Thymus (tissue), 11 donors: ENCODE measurements at regions not wholly inside any gene's neighbourhood (a gene's known extent, or its start where the extent isn't known, plus 50 kb on each side); places are given as distances from the start of the nearest gene placed in this dataset.

Experiments
- DNase-seq, 9 donors: peaks; one replicate each; pipeline ENCODE4 v3.0.0-alpha.2; 2013; ENCODE audit warnings: low spot score in 9 of 9, low read depth in 6 of 9, missing footprints in 1 of 9
- H3K27ac ChIP-seq, 2 donors: one replicate each; pipeline ENCODE4 v1.5.1; 2013; ENCODE audit warnings: control low read depth in 1 of 2, low read depth in 1 of 2, low read length in 1 of 2, mild to moderate bottlenecking in 1 of 2, moderate library complexity in 1 of 2
- H3K27me3 ChIP-seq, 2 donors: one replicate each; pipeline ENCODE4 v1.5.1; 2013; ENCODE audit warnings: low read length in 1 of 2; ENCODE audit not compliant: control insufficient read depth in 2 of 2, insufficient read depth in 1 of 2
- H3K36me3 ChIP-seq, 2 donors: one replicate each; pipeline ENCODE4 v1.5.1; 2013; ENCODE audit warnings: low read length in 1 of 2, mild to moderate bottlenecking in 1 of 2, moderate library complexity in 1 of 2; ENCODE audit not compliant: control insufficient read depth in 2 of 2, insufficient read depth in 2 of 2
- H3K4me1 ChIP-seq, 2 donors: one replicate each; pipeline ENCODE4 v1.5.1; 2013; ENCODE audit warnings: low read length in 2 of 2; ENCODE audit not compliant: control insufficient read depth in 2 of 2, insufficient read depth in 2 of 2
- H3K4me3 ChIP-seq, 2 donors: one replicate each; pipeline ENCODE4 v1.5.1; 2013; ENCODE audit warnings: low read length in 2 of 2, control low read depth in 1 of 2, mild to moderate bottlenecking in 1 of 2
- H3K9me3 ChIP-seq, 2 donors: one replicate each; pipeline ENCODE4 v1.5.1; 2013; ENCODE audit warnings: low read length in 1 of 2, mild to moderate bottlenecking in 1 of 2; ENCODE audit not compliant: control insufficient read depth in 2 of 2, insufficient read depth in 1 of 2
- WGBS: extraction: QIAGEN DNeasy Blood & Tissue Kit; methylation state at CpG from one replicate; pipeline ENCODE4 v1.1.7; 2013; 5-methylcytosine and 5-hydroxymethylcytosine counted together
- donor health status: healthy.

GRCh38 chr5:135217669-135218485 is 181.2 kb downstream of the MACROH2A1 start:
- WGBS = 92% methylated on average over 11 of the region's 11 CpGs
- Histone ChIP-seq H3K9me3 (no peaks in the 10 kb centered on the region), H3K27me3 (no peaks in the 10 kb centered on the region), H3K4me1 (no peaks in the 10 kb centered on the region), H3K27ac (no peak overlapping the region), H3K36me3 (no peaks in the 10 kb centered on the region), H3K4me3 (no peak overlapping the region)
- no peak for DNase-seq

GRCh38 chr5:135216471-135217343 is 182.3 kb downstream of the MACROH2A1 start:
- Histone ChIP-seq H3K4me1 (no peaks in the 10 kb centered on the region), H3K36me3 (no peaks in the 10 kb centered on the region), H3K27ac (no peak overlapping the region), H3K4me3 (no peak overlapping the region), H3K9me3 (no peaks in the 10 kb centered on the region), H3K27me3 (no peaks in the 10 kb centered on the region)
- DNase-seq = no peak

- DNase-seq = no peak
- H3K27me3 ChIP-seq = no peaks in the 10 kb centered on the region
- no peaks in the 10 kb centered on the region for H3K9me3 ChIP-seq
These were observed 181.8 kb upstream of the PITX1 start for GRCh38 chr5:135215617-135216470.

GRCh38 chr5:135214897-135215616 is 181.0 kb upstream of the PITX1 start:
- WGBS = 45% methylated on average over 7 of the region's 7 CpGs
- H3K4me3 ChIP-seq = no peak overlapping the region
- no peak overlapping the region for H3K27ac ChIP-seq
- H3K9me3 ChIP-seq = no peaks in the 10 kb centered on the region
- no peaks in the 10 kb centered on the region for H3K4me1 ChIP-seq
- no peaks in the 10 kb centered on the region for H3K27me3 ChIP-seq
- DNase-seq = no peak
- no peaks in the 10 kb centered on the region for H3K36me3 ChIP-seq

More at GRCh38 chr5:135215617-135216470, 181.8 kb upstream of the PITX1 start:
- 81% methylated on average over 7 of the region's 7 CpGs for WGBS
- no peak overlapping the region for H3K27ac ChIP-seq
- H3K4me3 ChIP-seq = no peak overlapping the region
- H3K4me1 ChIP-seq = no peaks in the 10 kb centered on the region
- no peaks in the 10 kb centered on the region for H3K36me3 ChIP-seq

- WGBS = 89% methylated on average over 15 of the region's 15 CpGs
- H3K4me1 ChIP-seq = no peaks in the 10 kb centered on the region
- DNase-seq = no peak
These were observed 179.6 kb upstream of the PITX1 start for GRCh38 chr5:135213466-135214239.

GRCh38 chr5:135213027-135213386 is 179.0 kb upstream of the PITX1 start:
- Histone ChIP-seq H3K4me1 (no peaks in the 10 kb centered on the region), H3K4me3 (no peak overlapping the region), H3K9me3 (no peaks in the 10 kb centered on the region), H3K27me3 (no peaks in the 10 kb centered on the region), H3K27ac (no peak overlapping the region), H3K36me3 (no peaks in the 10 kb centered on the region)
- 95% methylated on average over 5 of the region's 5 CpGs for WGBS
- DNase-seq = no peak

More at GRCh38 chr5:135213466-135214239, 179.6 kb upstream of the PITX1 start:
- H3K36me3 ChIP-seq = no peaks in the 10 kb centered on the region
- no peaks in the 10 kb centered on the region for H3K9me3 ChIP-seq
- no peak overlapping the region for H3K4me3 ChIP-seq
- H3K27ac ChIP-seq = no peak overlapping the region
- no peaks in the 10 kb centered on the region for H3K27me3 ChIP-seq

- H3K36me3 ChIP-seq = no peaks in the 10 kb centered on the region
- H3K4me3 ChIP-seq = no peak overlapping the region
- H3K4me1 ChIP-seq = no peaks in the 10 kb centered on the region
- no peaks in the 10 kb centered on the region for H3K9me3 ChIP-seq
- H3K27me3 ChIP-seq = no peaks in the 10 kb centered on the region
- no peak for DNase-seq
- no peak overlapping the region for H3K27ac ChIP-seq
- WGBS = 73% methylated on average over 10 of the region's 10 CpGs
These were observed 178.5 kb upstream of the PITX1 start for GRCh38 chr5:135212361-135213026.

GRCh38 chr5:135211791-135212190 is 177.8 kb upstream of the PITX1 start:
- no peaks in the 10 kb centered on the region for H3K36me3 ChIP-seq
- WGBS = 70% methylated on average over 2 of the region's 2 CpGs
- no peaks in the 10 kb centered on the region for H3K9me3 ChIP-seq
- no peaks in the 10 kb centered on the region for H3K4me1 ChIP-seq
- H3K4me3 ChIP-seq = no peak overlapping the region
- H3K27ac ChIP-seq = no peak overlapping the region
- H3K27me3 ChIP-seq = no peaks in the 10 kb centered on the region
- no peak for DNase-seq
